Adrenal gland (tissue), 5 donors: ENCODE measurements at regions not wholly inside any gene's neighbourhood (a gene's known extent, or its start where the extent isn't known, plus 50 kb on each side); places are given as distances from the start of the nearest gene placed in this dataset.

Experiments
- CTCF ChIP-seq, 6 experiments: fragments of 450-650 bp in 4 of 6; fragments of 200-600 bp in 2 of 6; sonication (generic) in 1 of 6; IDR thresholded peaks; 1 replicate in 5 of 6; 2 replicates in 1 of 6; pipeline versions ENCODE4 v1.5.1 to v1.8.0; 2016 to 2021; ENCODE audit warnings: antibody characterized with exemption in 6 of 6, mild to moderate bottlenecking in 2 of 6, moderate library complexity in 1 of 6
- POLR2A ChIP-seq, 2 donors: fragments of 450-650 bp; IDR thresholded peaks; one replicate each; pipeline ENCODE4 v1.6.1; 2017; ENCODE audit warnings: antibody characterized with exemption in 2 of 2, mild to moderate bottlenecking in 2 of 2, moderate library complexity in 1 of 2
- donor health status: DM: no; HTN: no; CAD: no.

- TF ChIP-seq POLR2A (IDR thresholded peaks at IDR 0.05): no peak
- no peak for TF ChIP-seq CTCF (IDR thresholded peaks at IDR 0.05)
These were observed 374.2 kb upstream of the PROX1 start for GRCh38 chr1:213613549-213613948.
